DMS 273 (cell line): ENCODE measurements at regions not wholly inside any gene's neighbourhood (a gene's known extent, or its start where the extent isn't known, plus 50 kb on each side); places are given as distances from the start of the nearest gene placed in this dataset.
"Not testable (repeated sequence)": the region's sequence is repeated elsewhere in the genome, so short reads cannot be mapped to it uniquely, and the experiment has no call there.

Experiments
- DNase-seq: peaks from one replicate; lab custom pipeline; 2025; ENCODE audit not compliant: unreplicated experiment; lab: John Stamatoyannopoulos, UW

- DNase-seq, result no peak
Observed at GRCh38 chr6:14388371-14388770, 270.8 kb downstream of the CD83 start.

DNA sequence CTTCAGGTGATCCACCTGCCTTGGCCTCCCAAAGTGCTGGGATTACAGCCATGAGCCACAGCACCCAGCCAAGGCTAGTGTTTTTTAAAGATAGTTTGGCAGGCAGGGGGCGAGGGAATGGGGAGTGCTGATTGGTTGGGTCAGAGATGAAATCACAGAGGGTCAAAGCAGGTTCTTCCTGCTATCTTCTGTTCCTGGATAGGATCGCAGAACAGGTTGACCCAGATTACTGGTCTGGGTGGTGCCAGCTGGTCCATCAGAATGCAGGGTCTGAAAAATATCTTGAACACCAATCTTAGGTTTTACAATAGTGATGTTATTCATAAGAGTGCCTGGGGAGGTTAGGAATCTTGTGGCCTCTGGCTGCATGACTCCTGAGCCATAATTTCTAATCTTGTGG, 272.2 kb downstream of the CD83 start:
- not testable (repeated sequence) for DNase-seq

GRCh38 chr6:14390805-14391204, 273.2 kb downstream of the CD83 start:
- DNase-seq, result no peak

- no peak for DNase-seq
Observed at GRCh38 chr6:14393910-14394309, 276.3 kb downstream of the CD83 start.

GRCh38 chr6:14396392-14396791, 278.8 kb downstream of the CD83 start:
- no peak for DNase-seq

- no peak for DNase-seq
Observed at GRCh38 chr6:14396826-14397517, 279.4 kb downstream of the CD83 start.

GRCh38 chr6:14397518-14397901, 279.9 kb downstream of the CD83 start:
- no peak for DNase-seq

DNA sequence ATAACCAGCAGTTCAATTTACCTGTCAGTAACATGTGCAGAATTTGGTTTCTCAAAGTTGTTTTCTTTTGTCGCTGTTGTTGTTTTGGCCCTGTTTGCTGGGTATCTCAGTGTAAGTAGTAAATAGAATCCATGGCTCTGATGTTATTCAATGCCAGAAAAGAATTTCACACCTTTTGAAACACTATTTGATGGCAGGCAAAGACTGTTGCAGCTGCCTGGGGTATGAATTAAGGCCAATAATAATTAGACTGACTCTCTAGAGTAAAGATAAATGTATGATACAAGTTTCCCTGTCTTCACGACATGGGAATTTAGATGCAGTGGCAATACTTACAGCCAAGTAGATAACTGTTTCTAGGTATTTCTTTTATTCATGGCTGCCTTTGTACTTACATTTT, 281.4 kb downstream of the CD83 start:
- DNase-seq, result no peak

GRCh38 chr6:14399635-14400034, 282.1 kb downstream of the CD83 start:
- DNase-seq, result no peak

DNA sequence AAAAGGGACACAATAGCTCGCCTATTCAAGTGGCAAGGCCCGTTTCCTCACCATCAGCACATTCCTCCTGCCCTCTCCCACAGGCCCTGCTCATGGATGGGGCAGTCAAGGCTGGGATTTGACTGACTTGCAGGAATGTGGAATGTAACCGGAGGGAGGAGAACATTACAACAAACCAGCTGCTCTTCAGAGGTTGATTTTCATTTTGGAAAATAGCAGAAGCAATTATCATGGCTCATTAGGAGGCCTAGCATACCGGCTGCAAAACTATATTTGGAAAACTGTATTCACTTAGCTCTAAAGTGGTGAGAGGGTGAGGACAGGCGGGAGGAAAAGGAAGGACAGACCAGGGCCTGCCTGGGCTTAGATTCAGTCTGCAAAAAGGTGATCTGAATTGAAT, 283.7 kb downstream of the CD83 start:
- DNase-seq, result no peak

DNA sequence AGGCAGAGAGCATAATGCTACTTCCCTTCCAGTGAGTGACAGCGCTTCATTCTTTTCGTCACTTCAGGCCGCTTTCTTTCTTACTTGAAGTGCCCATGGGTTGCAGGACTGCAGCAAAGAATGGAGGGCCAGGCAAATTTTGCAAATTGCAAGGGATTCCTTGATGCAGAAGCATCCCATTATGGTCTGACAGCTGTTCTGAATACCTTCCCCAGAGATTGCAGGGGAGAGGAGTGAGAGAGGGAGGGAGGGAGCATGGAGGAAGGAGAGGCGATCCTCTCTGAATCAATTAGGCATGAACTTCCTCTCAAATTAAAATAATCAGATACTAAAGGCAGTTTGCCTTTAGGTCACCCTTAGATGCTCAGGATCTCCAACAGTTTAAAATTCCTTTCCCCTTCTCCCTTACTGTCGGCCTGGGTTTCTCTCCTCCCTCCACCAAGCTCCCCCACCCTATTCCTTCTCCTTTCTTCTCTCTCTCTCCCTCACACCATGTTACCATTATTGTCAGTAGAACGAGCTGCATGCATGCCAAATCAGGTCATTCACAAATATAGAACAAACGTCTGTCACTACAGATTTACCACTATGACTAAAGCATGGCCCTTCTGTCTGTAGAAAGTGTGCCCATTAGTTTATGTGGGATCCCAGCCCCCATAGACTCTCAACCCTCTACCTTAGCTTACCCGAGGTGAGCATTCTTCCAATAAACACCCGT, 289.2 kb downstream of the CD83 start:
- peak; percentile 76 for DNase-seq

DNA sequence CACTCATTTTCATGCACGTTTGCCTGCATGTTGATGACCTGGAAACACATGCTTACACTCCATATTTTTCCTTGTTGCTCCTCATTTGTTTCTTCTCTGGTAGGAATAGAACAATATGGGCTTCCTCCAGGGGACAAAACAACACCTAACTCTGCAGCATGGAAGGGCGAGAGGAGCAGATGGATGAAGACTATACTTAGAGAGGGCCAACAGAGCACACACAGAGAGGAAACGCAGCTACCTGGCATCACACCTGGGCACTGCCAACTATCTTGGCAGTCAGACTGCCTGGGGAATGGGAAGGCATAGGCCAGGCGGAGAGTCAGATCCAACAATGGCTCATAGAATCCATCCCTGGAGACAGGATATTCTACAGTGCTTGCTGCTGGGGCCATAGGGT, 290.9 kb downstream of the CD83 start:
- DNase-seq, result no peak

- no peak for DNase-seq
Observed at GRCh38 chr6:14412026-14412425, 294.5 kb downstream of the CD83 start.

DNA sequence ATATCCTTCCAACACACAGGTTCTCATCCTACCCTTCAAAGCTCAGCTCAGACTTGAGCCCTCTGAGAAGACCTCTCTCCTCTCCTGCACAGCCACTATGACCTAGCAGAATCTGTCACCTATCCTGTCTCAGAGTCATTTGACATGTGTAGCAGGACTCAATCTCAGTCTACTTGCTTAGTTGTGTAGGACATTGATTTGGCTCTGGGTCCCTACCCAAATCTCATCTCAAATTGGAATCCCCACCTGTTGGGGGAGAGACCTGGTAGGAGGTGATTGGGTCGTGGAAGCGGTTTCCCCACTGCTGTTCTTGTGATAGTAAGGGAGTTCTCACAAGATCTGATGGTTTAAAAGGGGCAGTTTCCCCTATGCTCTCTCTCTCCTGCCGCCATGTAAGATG, 297.9 kb downstream of the CD83 start:
- no peak for DNase-seq

GRCh38 chr6:14417377-14417776, 299.8 kb downstream of the CD83 start:
- DNase-seq, result no peak

GRCh38 chr6:14419224-14419623, 301.7 kb downstream of the CD83 start:
- not testable (repeated sequence) for DNase-seq

DNA sequence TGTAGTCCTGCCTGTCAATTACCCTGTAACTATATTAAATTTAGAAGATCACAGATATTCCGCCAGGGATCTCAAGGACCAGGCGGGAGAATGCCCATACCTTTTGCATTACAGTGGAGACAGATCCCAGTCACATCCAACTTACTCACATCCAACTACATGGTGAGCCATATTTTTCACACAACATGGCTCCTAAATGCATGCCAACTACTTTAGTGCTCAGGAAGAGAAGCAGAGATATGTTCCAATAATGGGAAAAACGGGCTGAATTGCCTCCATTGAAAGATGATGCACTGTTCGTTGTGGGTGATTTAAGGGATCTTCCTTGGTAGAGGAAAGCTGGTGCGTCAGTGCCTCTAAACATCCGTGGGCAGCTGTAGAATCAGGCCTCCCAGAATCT, 304.5 kb downstream of the CD83 start:
- DNase-seq, result no peak

DNA sequence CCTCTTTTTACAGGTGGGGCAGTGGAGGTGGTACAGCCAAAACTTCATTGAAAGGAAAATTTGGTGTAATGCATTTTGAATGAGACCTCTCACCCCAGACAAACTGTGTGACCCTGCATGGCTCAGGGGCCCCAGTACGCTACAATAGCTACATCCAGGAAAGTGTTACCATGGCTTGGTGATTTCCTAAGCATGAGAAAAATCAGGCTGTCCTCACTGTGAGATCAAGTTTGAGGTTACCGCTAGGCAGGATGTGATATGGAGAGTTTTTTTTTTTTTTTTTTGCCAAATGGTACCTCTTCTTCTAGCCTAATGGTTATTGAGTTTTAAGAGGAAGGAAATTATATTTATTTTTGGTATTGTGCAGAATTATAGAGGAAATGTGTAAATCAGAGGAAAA, 305.3 kb downstream of the CD83 start:
- DNase-seq, result no peak

DNA sequence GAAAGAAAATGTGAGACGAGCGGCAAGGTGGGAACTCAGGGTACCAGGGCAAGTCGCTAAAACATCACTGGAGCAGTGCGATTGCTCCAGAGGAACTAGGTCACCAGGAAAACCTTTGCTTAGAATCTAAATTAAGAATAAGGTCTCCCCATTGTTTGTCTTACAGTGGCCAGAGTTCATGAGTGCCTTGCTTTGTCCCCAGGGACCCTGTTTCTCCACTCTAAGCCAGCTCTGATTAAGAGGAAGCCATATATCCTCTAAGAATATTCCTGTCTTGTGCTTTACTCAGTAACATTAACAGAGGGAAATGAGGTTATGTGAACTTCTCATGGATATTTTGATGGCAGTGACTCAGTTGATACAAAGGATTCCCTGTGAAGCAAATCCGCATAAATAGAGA, 305.8 kb downstream of the CD83 start:
- DNase-seq, result no peak

DNA sequence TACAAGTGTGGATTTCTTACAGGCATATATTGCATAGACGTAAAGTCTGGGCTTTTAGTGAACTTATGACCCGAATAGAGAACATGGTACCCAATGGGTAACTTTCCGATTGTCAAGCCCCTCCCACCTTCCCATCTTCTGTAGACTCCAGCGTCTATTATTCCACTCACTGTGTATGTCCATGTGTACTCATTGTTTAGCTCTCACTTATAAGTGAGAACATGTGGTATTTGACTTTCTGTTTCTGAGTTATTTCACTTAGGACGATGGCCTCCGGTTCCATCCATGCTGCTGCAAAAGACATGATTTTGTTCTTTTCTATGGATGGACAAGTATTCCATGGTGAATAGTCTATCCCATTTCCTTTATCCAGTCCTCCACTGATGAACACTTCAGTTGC, 306.4 kb downstream of the CD83 start:
- no peak for DNase-seq

DNA sequence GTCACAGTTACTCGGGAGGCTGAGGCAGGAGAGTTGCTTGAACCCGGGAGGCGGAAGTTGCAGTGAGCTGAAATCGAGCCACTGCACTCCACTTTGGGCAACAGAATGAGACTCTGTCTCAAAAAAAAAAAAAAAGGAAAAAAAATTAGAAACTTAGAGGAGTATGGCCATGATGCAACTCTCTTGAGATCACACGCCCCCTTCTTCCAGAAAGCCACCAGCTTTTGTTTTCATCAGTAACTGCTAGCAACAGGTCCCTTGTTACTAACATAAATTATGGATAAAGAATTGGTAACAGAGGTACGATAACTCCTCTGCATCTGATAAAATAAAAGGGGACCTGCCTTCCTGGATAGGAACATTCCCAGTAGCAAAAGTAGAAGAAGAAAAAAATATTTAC, 308.2 kb downstream of the CD83 start:
- DNase-seq, result no peak

- no peak for DNase-seq
Observed at GRCh38 chr6:14426281-14426680, 308.7 kb downstream of the CD83 start.

DNA sequence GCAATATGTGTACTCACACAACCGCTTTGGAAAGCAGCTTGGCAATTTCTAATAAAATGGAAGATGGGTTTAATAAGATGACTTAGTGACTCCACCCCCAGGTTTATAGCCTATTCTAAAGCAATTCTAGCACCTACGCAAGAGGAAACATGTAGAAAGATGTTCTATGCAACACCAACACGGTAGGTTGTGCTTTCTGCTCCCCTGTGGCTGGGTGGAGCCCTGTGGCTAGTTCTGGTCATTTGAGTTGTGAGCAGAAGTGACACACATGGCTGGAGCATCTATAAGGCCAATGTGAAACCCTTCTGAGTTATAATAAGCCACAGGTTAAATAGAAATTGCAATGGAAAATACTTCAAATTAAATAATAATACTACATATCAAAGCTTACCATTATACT, 310.7 kb downstream of the CD83 start:
- no peak for DNase-seq
